Right ventricle myocardium inferior (tissue), 1 donor: ENCODE measurements at regions not wholly inside any gene's neighbourhood (a gene's known extent, or its start where the extent isn't known, plus 50 kb on each side); places are given as distances from the start of the nearest gene placed in this dataset.

ENCODE experiments used
- ATAC-seq: fragments of 200-7000 bp; cut with Tn5 transposase; one replicate; pipeline ENCODE4 v1.9.1; 2020; ENCODE audit warnings: mild to moderate bottlenecking, moderate library complexity
- DNase-seq: peaks from one replicate; pipeline ENCODE4 v3.0.0; 2021; ENCODE audit errors: missing footprints
- intact Hi-C: fragments of 100-400 bp; cut with DNase I; formaldehyde crosslinking; loops from one replicate; pipeline ENCODE4 v1.11.0; 2022
- donor health status: DM: no; HTN: yes; CAD: no; lungs with severe emphysema.

- intact Hi-C loops = no loop called here
- ATAC-seq = no peak
- DNase-seq = no peak
Observed at GRCh38 chr2:234328444-234328990, 168.4 kb downstream of the ARL4C start.

DNA sequence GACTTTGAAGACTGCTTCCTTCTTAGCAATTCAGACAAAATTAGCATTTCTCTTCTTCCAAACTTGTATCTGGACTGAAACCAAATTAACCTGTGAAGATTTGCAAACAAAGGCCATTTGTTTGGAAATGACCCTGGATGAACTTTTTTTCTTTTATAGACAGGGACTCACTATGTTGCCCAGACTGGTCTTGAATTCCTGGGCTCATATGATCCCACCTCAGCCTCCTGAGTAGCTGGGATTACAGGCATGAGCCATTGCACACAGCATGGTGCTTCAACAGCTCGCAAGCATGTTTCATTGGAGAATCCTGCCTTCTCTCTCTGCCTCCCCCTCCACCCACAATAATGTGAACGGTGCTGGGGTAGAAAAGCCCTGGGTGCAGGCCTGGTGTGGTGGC lies 170.2 kb downstream of the ARL4C start:
- DNase-seq (no peak), ATAC-seq (no peak)
- intact Hi-C loops = no loop called here

DNA sequence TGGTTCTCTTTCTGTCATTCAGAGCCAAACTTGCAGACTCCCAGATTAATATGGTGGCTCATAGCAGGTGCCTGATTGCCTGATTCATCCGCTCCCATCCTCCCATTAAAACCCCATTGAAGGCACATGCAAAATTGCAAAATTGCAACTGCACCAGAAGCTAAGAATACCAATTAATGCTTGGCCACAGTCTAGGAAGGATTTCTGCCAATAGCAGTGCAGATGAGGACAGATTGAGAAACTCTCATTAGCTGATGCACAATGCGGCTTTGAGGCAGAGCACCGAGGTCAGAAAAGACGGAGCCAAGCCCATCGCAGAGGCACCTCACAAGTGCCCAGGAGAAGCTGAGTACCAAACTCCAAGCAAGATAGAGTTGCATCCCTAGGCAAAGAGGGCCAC lies 172.8 kb downstream of the ARL4C start:
- DNase-seq (no peak), ATAC-seq (no peak)
- intact Hi-C loops = no loop called here

DNA sequence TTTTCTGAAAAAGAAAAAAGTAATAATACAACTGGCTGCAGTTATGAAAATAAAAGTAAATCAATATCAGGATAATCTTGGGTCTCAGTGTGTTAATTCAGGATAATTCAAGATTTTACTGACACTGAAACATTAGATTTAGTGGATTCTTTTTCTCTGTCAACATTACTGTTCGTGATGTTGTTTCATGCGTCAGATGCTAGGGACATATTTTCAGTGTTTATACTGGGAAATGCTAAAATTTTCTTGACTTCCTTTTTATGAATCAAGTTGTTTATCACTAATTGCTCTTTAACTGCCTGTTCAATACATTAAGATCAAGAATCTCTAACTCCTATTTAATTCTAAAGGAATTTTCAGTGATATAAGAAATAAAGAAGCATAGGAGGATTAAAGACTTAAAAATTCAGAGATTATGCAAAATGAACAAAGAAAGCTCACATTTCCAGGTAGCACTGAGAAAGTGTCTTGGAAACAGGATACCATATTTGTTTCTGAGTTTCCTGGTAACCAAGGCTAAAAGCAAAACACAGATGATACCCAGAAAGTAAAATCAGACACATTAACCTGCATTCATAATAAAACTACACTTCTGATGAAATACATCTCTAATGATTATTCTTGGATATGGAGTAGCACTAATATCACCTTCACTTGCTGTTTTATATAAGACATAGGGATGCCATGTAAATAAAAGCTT lies 174.0 kb downstream of the ARL4C start:
- DNase-seq = no peak
- no peak for ATAC-seq
- intact Hi-C loops = no loop called here

- no peak for ATAC-seq
- intact Hi-C loops = no loop called here
- no peak for DNase-seq
Observed at GRCh38 chr2:234320066-234320465, 176.8 kb downstream of the ARL4C start.

GRCh38 chr2:234318361-234318760 lies 178.5 kb downstream of the ARL4C start:
- intact Hi-C loops = no loop called here
- ATAC-seq = no peak
- no peak for DNase-seq

- intact Hi-C loops = no loop called here
- DNase-seq (no peak), ATAC-seq (no peak)
Observed at GRCh38 chr2:234313558-234313957, 183.3 kb downstream of the ARL4C start.

- intact Hi-C loops = no loop called here
- DNase-seq = no peak
- no peak for ATAC-seq
Observed at GRCh38 chr2:234310166-234310565, 186.7 kb downstream of the ARL4C start.

DNA sequence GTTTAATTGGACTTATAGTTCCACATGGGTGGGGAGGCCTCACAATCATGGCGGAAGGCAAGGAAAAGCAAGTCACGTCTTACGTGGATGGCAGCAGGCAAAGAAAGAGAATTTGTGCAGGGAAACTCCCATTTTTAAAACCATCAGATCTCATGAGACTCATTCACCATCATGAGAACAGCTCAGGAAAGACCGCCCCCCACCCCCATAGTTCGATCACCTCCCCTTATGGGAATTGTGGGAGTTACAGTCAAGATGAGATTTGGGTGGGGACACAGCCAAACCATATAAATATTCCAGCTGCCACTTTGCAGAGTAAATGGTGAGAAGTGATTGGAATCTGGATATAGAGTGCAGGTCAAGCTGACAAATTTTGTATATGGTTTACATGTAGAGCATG lies 187.4 kb downstream of the ARL4C start:
- intact Hi-C loops = no loop called here
- no peak for DNase-seq
- ATAC-seq = no peak

- ATAC-seq (peak; percentile 57), DNase-seq (no peak)
- intact Hi-C loops = no loop called here
Observed at GRCh38 chr2:234308813-234309195, 188.1 kb downstream of the ARL4C start.

GRCh38 chr2:234308073-234308812 lies 188.6 kb downstream of the ARL4C start:
- DNase-seq = no peak
- ATAC-seq = no peak
- intact Hi-C loops = no loop called here

- ATAC-seq (no peak), DNase-seq (no peak)
- intact Hi-C loops = no loop called here
Observed at GRCh38 chr2:234307322-234307961, 189.4 kb downstream of the ARL4C start.

GRCh38 chr2:234306426-234307173 lies 190.3 kb downstream of the ARL4C start:
- DNase-seq (no peak), ATAC-seq (no peak)
- intact Hi-C loops = no loop called here

GRCh38 chr2:234305846-234306245 lies 191.0 kb downstream of the ARL4C start:
- DNase-seq (no peak), ATAC-seq (no peak)
- intact Hi-C loops = no loop called here

DNA sequence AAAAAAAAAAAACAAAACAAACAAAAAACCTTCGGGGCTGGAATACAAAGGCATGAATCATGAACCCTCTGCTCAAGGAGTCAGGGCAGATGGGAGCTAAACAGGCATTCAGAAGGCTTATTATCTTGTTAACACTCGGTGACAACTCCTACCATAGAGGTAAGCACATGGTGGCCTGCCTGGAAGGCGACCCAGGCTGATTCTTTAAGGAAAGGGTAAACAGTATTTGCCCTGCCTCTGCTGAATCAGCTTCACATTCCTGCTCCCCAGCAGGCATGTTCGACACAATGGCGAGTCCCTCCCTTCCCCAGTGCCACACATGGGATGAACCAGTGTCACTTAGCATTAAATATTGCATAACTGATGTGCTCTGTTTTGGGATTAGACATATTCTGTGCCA lies 191.9 kb downstream of the ARL4C start:
- intact Hi-C loops = no loop called here
- ATAC-seq = no peak
- no peak for DNase-seq

DNA sequence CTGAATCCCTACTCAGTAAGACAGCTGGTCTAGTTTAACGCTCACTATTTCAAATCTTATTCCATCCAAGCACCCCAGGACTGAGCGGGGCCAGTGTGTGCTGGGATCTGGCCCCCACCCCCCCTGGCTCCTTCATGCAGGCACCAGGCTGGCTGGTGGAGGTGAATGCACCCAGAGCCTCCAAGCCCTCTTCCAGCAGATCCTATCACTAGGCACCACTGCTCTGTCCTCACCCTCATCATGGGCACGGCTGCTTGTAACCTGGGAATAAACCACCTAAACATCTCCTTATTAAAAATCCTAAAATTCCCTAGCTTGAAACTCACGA lies 194.3 kb downstream of the ARL4C start:
- DNase-seq (no peak), ATAC-seq (no peak)
- intact Hi-C loops = no loop called here

GRCh38 chr2:234300932-234301823 lies 195.7 kb downstream of the ARL4C start:
- no peak for DNase-seq
- intact Hi-C loops = no loop called here
- ATAC-seq = no peak

DNA sequence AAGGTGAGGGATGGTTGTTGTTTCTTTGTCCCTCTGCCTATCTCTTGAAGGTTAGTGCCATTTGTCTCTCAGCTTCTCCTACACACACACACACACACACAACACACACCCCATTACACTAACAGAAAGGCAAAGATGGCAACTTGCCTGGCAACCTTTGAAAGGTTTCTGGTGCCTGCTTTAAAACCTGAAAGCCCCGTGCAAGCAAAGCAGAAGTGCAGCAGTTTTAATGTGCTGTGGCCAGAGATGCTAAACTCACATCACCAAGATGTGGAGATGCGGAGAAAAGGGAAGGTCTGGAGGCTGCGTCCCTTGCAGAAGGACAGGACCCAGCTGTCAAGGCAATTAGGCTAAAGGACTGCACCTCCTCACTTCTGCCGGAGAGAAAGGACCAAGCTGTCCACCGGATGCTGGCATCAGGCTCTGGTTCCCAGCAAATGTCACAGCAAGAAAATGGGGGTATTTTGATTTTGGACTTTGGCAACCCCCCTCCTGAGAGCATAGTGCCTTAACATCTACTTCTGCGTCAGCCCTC lies 196.4 kb downstream of the ARL4C start:
- DNase-seq = no peak
- no peak for ATAC-seq
- intact Hi-C loops = no loop called here
